Osteocyte (in vitro differentiated cells): ENCODE measurements at regions not wholly inside any gene's neighbourhood (a gene's known extent, or its start where the extent isn't known, plus 50 kb on each side); places are given as distances from the start of the nearest gene placed in this dataset.

Source experiments
- DNase-seq: peaks from one replicate; pipeline ENCODE4 v3.0.0; 2021; ENCODE audit warnings: mixed read lengths; ENCODE audit not compliant: unreplicated experiment; ENCODE audit errors: extremely low spot score
- H3K27ac Mint-ChIP-seq: one replicate; pipeline ENCODE4 v1.8.0; 2021; ENCODE audit warnings: mild to moderate bottlenecking, mixed read lengths; ENCODE audit not compliant: unreplicated experiment
- H3K27me3 Mint-ChIP-seq: one replicate; pipeline ENCODE4 v1.8.0; 2021; ENCODE audit warnings: mixed read lengths; ENCODE audit not compliant: unreplicated experiment
- H3K36me3 Mint-ChIP-seq: one replicate; pipeline ENCODE4 v1.8.0; 2021; ENCODE audit warnings: mixed read lengths; ENCODE audit not compliant: unreplicated experiment
- H3K4me1 Mint-ChIP-seq: one replicate; pipeline ENCODE4 v1.8.0; 2021; ENCODE audit warnings: mixed read lengths; ENCODE audit not compliant: unreplicated experiment
- H3K4me3 Mint-ChIP-seq: one replicate; pipeline ENCODE4 v1.8.0; 2021; ENCODE audit warnings: mild to moderate bottlenecking, moderate library complexity, mixed read lengths; ENCODE audit not compliant: unreplicated experiment
- H3K9me3 Mint-ChIP-seq: one replicate; pipeline ENCODE4 v1.8.0; 2021; ENCODE audit warnings: mixed read lengths; ENCODE audit not compliant: unreplicated experiment
- CTCF ChIP-seq: fragments of 200-600 bp; sonication (generic); IDR thresholded peaks from 2 replicates; pipeline ENCODE4 v1.5.0; 2021; ENCODE audit warnings: antibody characterized with exemption, mild to moderate bottlenecking, moderate library complexity

GRCh38 chr18:10258836-10259474 lies 195.5 kb upstream of the APCDD1 start:
- H3K36me3 Mint-ChIP-seq: no peaks in the 10 kb centered on the region
- H3K9me3 Mint-ChIP-seq: peaks cover 10% of the 10 kb centered on the region
- H3K4me1 Mint-ChIP-seq: peaks cover 22% of the 10 kb centered on the region
- no peak overlapping the region for H3K4me3 Mint-ChIP-seq
- no peak for DNase-seq
- H3K27me3 Mint-ChIP-seq: peaks cover 30% of the 10 kb centered on the region
- H3K27ac Mint-ChIP-seq: no peak overlapping the region
- TF ChIP-seq CTCF: no peak

GRCh38 chr18:10259901-10260300 lies 194.5 kb upstream of the APCDD1 start:
- peaks cover 27% of the 10 kb centered on the region for H3K27me3 Mint-ChIP-seq
- no peak for DNase-seq
- H3K9me3 Mint-ChIP-seq: peaks cover 10% of the 10 kb centered on the region
- no peak for TF ChIP-seq CTCF
- no peaks in the 10 kb centered on the region for H3K36me3 Mint-ChIP-seq
- H3K4me3 Mint-ChIP-seq: no peak overlapping the region
- H3K4me1 Mint-ChIP-seq: peaks cover 22% of the 10 kb centered on the region
- H3K27ac Mint-ChIP-seq: no peak overlapping the region

- TF ChIP-seq CTCF: no peak
- H3K9me3 Mint-ChIP-seq: peaks cover 6% of the 10 kb centered on the region
- peaks cover 10% of the 10 kb centered on the region for H3K27me3 Mint-ChIP-seq
- peaks cover 22% of the 10 kb centered on the region for H3K4me1 Mint-ChIP-seq
- H3K36me3 Mint-ChIP-seq: no peaks in the 10 kb centered on the region
- H3K4me3 Mint-ChIP-seq: no peak overlapping the region
- no peak overlapping the region for H3K27ac Mint-ChIP-seq
- no peak for DNase-seq
These were observed 192.8 kb upstream of the APCDD1 start for GRCh38 chr18:10261344-10262276.

- Mint-ChIP-seq H3K27me3 (no peaks in the 10 kb centered on the region), H3K4me1 (peaks cover 22% of the 10 kb centered on the region), H3K9me3 (no peaks in the 10 kb centered on the region), H3K36me3 (no peaks in the 10 kb centered on the region), H3K4me3 (no peak overlapping the region), H3K27ac (no peak overlapping the region)
- TF ChIP-seq CTCF: no peak
- DNase-seq: no peak
These were observed 191.9 kb upstream of the APCDD1 start for GRCh38 chr18:10262566-10262965.

GRCh38 chr18:10264260-10264659 lies 190.2 kb upstream of the APCDD1 start:
- Mint-ChIP-seq H3K36me3 (no peaks in the 10 kb centered on the region), H3K9me3 (no peaks in the 10 kb centered on the region), H3K4me1 (peaks cover 22% of the 10 kb centered on the region), H3K27ac (no peak overlapping the region), H3K4me3 (no peak overlapping the region), H3K27me3 (no peaks in the 10 kb centered on the region)
- no peak for TF ChIP-seq CTCF
- DNase-seq: no peak
